GM13977 (cell line): ENCODE measurements at regions not wholly inside any gene's neighbourhood (a gene's known extent, or its start where the extent isn't known, plus 50 kb on each side); places are given as distances from the start of the nearest gene placed in this dataset.
"Not testable (repeated sequence)": the region's sequence is repeated elsewhere in the genome, so short reads cannot be mapped to it uniquely, and the experiment has no call there.

ENCODE experiments used
- DNase-seq: peaks from one replicate; pipeline ENCODE4 v3.0.0; 2012; ENCODE audit warnings: low spot score
- in situ Hi-C: fragments of 300-500 bp; cut with MboI; formaldehyde crosslinking; loops from one replicate; pipeline ENCODE4 v1.12.0; 2022; ENCODE audit warnings: low sequenced_read_pairs, low pct_unique_long_range_greater_than_20kb, mixed read lengths, inconsistent platforms; ENCODE audit not compliant: unreplicated experiment
- TF ChIP-seq, protein P1 (sequence below): IDR thresholded peaks from 2 replicates; pipeline ENCODE4 v1.5.1; 2012; ENCODE audit warnings: mild to moderate bottlenecking, control low read depth; ENCODE audit not compliant: insufficient read depth; ENCODE audit errors: extremely low read depth, missing control alignments

DNA sequence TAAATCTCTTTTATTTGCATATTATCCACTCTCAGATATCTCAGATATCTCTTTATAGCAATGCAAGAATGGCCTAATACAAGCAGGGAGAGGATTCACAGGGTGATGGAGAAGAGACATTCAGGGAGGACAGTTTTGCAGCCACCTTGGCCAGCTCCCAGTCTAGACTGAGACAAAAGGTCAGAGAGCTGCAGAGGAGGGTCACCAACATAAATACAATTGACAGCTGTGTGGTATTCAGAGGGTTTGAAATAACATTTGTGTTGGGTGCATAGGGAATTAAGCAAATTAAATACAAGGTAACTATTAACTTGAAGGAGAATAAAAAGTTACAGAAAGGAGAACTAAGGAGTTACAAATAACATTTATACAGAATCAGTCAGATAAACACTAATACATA, 189.5 kb upstream of the TAPT1 start:
- no peak for DNase-seq
- TF ChIP-seq, protein P1, sequence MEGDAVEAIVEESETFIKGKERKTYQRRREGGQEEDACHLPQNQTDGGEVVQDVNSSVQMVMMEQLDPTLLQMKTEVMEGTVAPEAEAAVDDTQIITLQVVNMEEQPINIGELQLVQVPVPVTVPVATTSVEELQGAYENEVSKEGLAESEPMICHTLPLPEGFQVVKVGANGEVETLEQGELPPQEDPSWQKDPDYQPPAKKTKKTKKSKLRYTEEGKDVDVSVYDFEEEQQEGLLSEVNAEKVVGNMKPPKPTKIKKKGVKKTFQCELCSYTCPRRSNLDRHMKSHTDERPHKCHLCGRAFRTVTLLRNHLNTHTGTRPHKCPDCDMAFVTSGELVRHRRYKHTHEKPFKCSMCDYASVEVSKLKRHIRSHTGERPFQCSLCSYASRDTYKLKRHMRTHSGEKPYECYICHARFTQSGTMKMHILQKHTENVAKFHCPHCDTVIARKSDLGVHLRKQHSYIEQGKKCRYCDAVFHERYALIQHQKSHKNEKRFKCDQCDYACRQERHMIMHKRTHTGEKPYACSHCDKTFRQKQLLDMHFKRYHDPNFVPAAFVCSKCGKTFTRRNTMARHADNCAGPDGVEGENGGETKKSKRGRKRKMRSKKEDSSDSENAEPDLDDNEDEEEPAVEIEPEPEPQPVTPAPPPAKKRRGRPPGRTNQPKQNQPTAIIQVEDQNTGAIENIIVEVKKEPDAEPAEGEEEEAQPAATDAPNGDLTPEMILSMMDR, result no peak
- in situ Hi-C loops, result no loop called here

GRCh38 chr4:16413814-16414555, 187.7 kb upstream of the TAPT1 start:
- TF ChIP-seq, protein P1, result no peak
- in situ Hi-C loops, result no loop called here
- no peak for DNase-seq

GRCh38 chr4:16411501-16412085, 185.3 kb upstream of the TAPT1 start:
- TF ChIP-seq, protein P1, result no peak
- in situ Hi-C loops, result no loop called here
- DNase-seq, result no peak

DNA sequence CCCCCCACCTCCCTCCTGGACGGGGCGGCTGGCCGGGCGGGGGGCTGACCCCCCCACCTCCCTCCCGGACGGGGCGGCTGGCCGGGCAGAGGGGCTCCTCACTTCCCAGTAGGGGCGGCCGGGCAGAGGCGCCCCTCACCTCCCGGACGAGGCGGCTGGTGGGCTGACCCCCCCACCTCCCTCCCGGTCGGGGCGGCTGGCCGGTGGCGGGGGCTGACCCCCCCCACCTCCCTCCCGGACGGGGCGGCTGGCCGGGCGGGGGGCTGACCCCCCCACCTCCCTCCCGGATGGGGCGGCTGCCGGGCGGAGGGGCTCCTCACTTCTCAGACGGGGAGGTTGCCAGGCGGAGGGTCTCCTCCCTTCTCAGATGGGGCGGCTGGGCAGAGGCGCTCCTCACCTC, 166.9 kb upstream of the TAPT1 start:
- DNase-seq, in situ Hi-C loops: not testable (repeated sequence)

- in situ Hi-C loops, result no loop called here
- DNase-seq, result no peak
- TF ChIP-seq, protein P1, result no peak
Measured at GRCh38 chr4:16391196-16391595, 164.9 kb upstream of the TAPT1 start.

GRCh38 chr4:16387448-16387847, 161.2 kb upstream of the TAPT1 start:
- DNase-seq, result no peak
- TF ChIP-seq, protein P1, result no peak
- in situ Hi-C loops, result no loop called here

DNA sequence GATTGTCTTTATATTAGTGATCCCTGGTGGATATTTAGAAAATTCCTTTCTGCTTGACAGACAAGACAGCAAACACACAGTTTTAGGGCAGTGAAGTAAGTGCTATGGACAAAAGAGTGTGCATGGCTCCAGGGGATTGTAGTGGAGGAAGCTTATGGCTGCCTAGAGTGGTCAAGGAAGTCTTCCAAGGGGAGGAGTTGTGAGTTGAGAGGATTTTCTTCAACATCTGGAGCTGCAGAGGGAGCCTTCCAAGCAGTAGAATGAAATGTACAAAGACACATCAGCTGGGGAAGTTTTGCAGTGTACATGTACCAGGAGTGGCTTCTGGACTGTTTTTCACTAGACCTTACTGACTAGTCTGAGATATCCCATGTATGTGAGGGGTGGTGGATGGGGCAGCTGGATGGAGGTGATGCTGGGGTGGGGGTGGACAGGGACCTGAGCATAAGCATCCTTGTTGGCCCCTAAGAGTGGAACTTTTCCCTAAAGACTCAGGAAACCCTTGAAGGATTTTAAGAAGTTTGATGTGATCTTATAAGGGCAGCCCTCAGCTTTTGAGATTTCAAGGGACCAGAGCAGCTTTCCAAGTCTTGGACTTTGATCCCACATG, 160.5 kb upstream of the TAPT1 start:
- DNase-seq, result no peak
- in situ Hi-C loops, result no loop called here
- TF ChIP-seq, protein P1, result no peak
